Cardiac fibroblast (primary cell): ENCODE measurements at regions not wholly inside any gene's neighbourhood (a gene's known extent, or its start where the extent isn't known, plus 50 kb on each side); places are given as distances from the start of the nearest gene placed in this dataset.

ENCODE experiments used
- DNase-seq, 2 donors: peaks; one replicate each; pipeline versions ENCODE4 v3.0.0 to v3.0.0-alpha.2; 2010; ENCODE audit warnings: low read depth in 2 of 2
- H3K4me3 ChIP-seq, 2 donors: replicated peaks in 1 of 2; 1 replicate in 1 of 2; 2 replicates in 1 of 2; pipeline ENCODE4 v1.5.1; 2011; ENCODE audit warnings: low read depth in 2 of 2, low read length in 2 of 2, mild to moderate bottlenecking in 2 of 2, moderate library complexity in 1 of 2
- TF ChIP-seq, protein P1 (sequence below): IDR thresholded peaks from one replicate; pipeline ENCODE4 v1.5.1; 2011; ENCODE audit warnings: low read depth, mild to moderate bottlenecking, low read length, inconsistent platforms

- H3K4me3 ChIP-seq = no peak overlapping the region
- TF ChIP-seq, protein P1, sequence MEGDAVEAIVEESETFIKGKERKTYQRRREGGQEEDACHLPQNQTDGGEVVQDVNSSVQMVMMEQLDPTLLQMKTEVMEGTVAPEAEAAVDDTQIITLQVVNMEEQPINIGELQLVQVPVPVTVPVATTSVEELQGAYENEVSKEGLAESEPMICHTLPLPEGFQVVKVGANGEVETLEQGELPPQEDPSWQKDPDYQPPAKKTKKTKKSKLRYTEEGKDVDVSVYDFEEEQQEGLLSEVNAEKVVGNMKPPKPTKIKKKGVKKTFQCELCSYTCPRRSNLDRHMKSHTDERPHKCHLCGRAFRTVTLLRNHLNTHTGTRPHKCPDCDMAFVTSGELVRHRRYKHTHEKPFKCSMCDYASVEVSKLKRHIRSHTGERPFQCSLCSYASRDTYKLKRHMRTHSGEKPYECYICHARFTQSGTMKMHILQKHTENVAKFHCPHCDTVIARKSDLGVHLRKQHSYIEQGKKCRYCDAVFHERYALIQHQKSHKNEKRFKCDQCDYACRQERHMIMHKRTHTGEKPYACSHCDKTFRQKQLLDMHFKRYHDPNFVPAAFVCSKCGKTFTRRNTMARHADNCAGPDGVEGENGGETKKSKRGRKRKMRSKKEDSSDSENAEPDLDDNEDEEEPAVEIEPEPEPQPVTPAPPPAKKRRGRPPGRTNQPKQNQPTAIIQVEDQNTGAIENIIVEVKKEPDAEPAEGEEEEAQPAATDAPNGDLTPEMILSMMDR = no peak
- DNase-seq = peak in 1 of 2 donors; percentile 51
Measured at GRCh38 chr15:31752905-31753304, 277.4 kb upstream of the CHRNA7 start.

- H3K4me3 ChIP-seq = no peak overlapping the region
- TF ChIP-seq, protein P1 = no peak
- peak; percentile 28 to 81 for DNase-seq
Measured at GRCh38 chr15:31758126-31758525, 272.2 kb upstream of the CHRNA7 start.

GRCh38 chr15:31768055-31768454 lies 262.3 kb upstream of the CHRNA7 start:
- no peak overlapping the region for H3K4me3 ChIP-seq
- TF ChIP-seq, protein P1 = no peak

DNA sequence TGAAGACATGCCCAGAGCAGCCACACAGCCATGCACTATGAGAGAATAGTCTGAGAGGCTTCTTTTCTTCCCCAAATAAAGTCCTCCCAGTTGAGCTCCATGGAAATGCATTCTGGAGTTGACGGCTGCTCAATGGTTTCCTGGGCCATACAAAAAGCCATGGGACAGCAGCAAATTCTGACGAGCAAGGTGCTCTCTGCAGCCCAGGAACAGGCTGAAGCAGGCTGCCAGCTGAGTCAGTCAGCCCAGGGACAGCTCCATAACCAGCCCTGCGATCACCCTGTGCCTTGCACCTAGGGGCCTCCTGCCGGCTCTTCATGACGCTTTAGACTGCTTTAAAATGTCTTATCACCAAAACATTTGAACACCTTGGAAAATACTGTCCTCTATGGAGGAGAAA lies 256.3 kb upstream of the CHRNA7 start:
- TF ChIP-seq, protein P1 = no peak
- no peak for DNase-seq
- H3K4me3 ChIP-seq = no peak overlapping the region

More at GRCh38 chr15:31768055-31768454, 262.3 kb upstream of the CHRNA7 start:
- DNase-seq = no peak

DNA sequence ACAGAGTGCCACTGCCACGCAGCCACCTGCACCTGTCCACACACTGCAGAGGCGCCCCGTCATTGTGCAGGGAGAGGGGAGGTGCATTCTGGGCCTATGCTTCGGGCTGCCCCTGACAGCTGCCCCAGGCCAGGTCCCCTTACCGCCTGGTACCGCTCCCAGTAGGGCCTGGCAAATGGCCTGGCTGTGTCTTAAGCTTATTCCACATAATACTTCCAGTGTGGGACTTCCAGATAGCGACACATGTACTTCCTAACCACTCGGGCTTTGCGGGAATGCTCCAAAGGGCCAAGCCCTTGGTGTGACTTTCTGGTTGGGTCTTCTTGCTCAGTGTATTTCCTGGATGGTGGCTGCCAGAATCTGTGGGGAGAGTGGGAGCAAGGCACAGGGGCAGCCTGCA lies 254.3 kb upstream of the CHRNA7 start:
- DNase-seq = no peak
- TF ChIP-seq, protein P1 = no peak
- no peak overlapping the region for H3K4me3 ChIP-seq

DNA sequence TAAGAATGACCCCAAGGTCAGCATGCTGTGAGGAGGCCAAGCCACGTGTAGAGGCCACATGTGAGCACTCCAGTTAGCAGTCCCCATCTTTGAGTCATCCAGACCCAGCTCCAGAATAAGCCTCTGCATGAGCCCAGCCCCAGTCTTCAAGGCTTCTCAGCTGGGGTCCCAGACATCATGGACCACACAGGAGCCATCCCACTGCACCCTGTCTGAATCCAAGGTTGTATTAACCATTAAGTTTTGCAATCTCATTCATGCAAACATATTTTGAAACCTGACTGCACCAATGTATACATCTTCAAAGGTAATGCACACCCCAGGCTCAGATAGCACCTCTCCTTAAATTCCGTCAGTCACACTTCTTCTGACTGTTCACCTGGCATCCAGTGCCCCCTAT lies 249.1 kb upstream of the CHRNA7 start:
- TF ChIP-seq, protein P1 = no peak
- H3K4me3 ChIP-seq = no peak overlapping the region
- no peak for DNase-seq
